AG04450 (cell line): ENCODE measurements at regions not wholly inside any gene's neighbourhood (a gene's known extent, or its start where the extent isn't known, plus 50 kb on each side); places are given as distances from the start of the nearest gene placed in this dataset.

ENCODE experiments used
- CTCF ChIA-PET: fragments of 300-600, 350-600 bp; formaldehyde crosslinking; extraction: SDS; loops from one replicate; lab custom pipeline; 2022; ENCODE audit warnings: antibody characterized with exemption, inconsistent platforms; lab: Charles Lee
- POLR2A ChIA-PET: fragments of 350-600 bp; formaldehyde crosslinking; extraction: SDS; loops from one replicate; lab custom pipeline; 2021; ENCODE audit warnings: antibody characterized with exemption, inconsistent platforms; lab: Yijun Ruan, JAX
- DNase-seq: peaks from one replicate; pipeline ENCODE4 v3.0.0-alpha.2; 2011; ENCODE audit warnings: low read depth, low spot score
- H3K27ac ChIP-seq: one replicate; pipeline ENCODE4 v1.5.1; 2012; ENCODE audit warnings: low read depth, low read length, control low read depth
- H3K27me3 ChIP-seq: one replicate; pipeline ENCODE4 v1.6.0; 2012; ENCODE audit warnings: low read length; ENCODE audit not compliant: control insufficient read depth, insufficient read depth
- H3K4me3 ChIP-seq: 2 replicates; pipeline ENCODE4 v1.5.1; 2011; ENCODE audit warnings: mild to moderate bottlenecking, low read depth, low read length, control low read depth
- H3K9me3 ChIP-seq: 2 replicates; pipeline ENCODE4 v1.5.1; 2012; ENCODE audit warnings: low read length; ENCODE audit not compliant: control insufficient read depth, insufficient read depth
- CTCF ChIP-seq: IDR thresholded peaks from 2 replicates; pipeline ENCODE4 v1.5.1; 2011; ENCODE audit warnings: low read depth, low read length, control low read depth, inconsistent platforms

GRCh38 chr5:56722317-56722716 is 93.0 kb upstream of the MAP3K1 start:
- POLR2A ChIA-PET = no interaction called here

GRCh38 chr5:56717253-56717987 is 97.9 kb upstream of the MAP3K1 start:
- H3K9me3 ChIP-seq = no peaks in the 10 kb centered on the region
- TF ChIP-seq CTCF = no peak
- no peak overlapping the region for H3K4me3 ChIP-seq
- H3K27me3 ChIP-seq = peaks cover 6% of the 10 kb centered on the region
- DNase-seq = no peak
- no peak overlapping the region for H3K27ac ChIP-seq
- POLR2A ChIA-PET = interaction anchor here (0.7 to 0.9 kb wide), 2 partner anchors 185 to 275 kb away, joined by 3 to 4 read pairs; no protein-coding TSS in a partner anchor
- CTCF ChIA-PET = interaction anchor here (1.7 kb wide), 1 partner anchor 121 kb away, joined by 4 read pairs; no protein-coding TSS in a partner anchor

More at GRCh38 chr5:56722317-56722716, 93.0 kb upstream of the MAP3K1 start:
- Histone ChIP-seq H3K9me3 (no peaks in the 10 kb centered on the region), H3K4me3 (no peak overlapping the region), H3K27ac (no peak overlapping the region), H3K27me3 (peaks cover 10% of the 10 kb centered on the region)
- no peak for TF ChIP-seq CTCF
- no peak for DNase-seq
- CTCF ChIA-PET = interaction anchor here (1.3 kb wide), 1 partner anchor 15 kb away, joined by 3 read pairs; no protein-coding TSS in a partner anchor

GRCh38 chr5:56715986-56716385 is 99.4 kb upstream of the MAP3K1 start:
- H3K9me3 ChIP-seq = no peaks in the 10 kb centered on the region
- no peak overlapping the region for H3K4me3 ChIP-seq
- POLR2A ChIA-PET = no interaction called here
- DNase-seq = no peak
- no peak for TF ChIP-seq CTCF
- H3K27me3 ChIP-seq = peaks cover 8% of the 10 kb centered on the region
- CTCF ChIA-PET = no interaction called here
- H3K27ac ChIP-seq = no peak overlapping the region

GRCh38 chr5:56712895-56713591 is 102.3 kb upstream of the MAP3K1 start:
- DNase-seq = no peak
- Histone ChIP-seq H3K27me3 (peaks cover 7% of the 10 kb centered on the region), H3K9me3 (no peaks in the 10 kb centered on the region), H3K4me3 (no peak overlapping the region), H3K27ac (no peak overlapping the region)
- CTCF ChIA-PET = interaction anchor here (1.0 kb wide), 1 partner anchor 18 kb away, joined by 3 read pairs; no protein-coding TSS in a partner anchor
- no peak for TF ChIP-seq CTCF
- POLR2A ChIA-PET = no interaction called here
